HCT116 (cell line): ENCODE measurements at regions not wholly inside any gene's neighbourhood (a gene's known extent, or its start where the extent isn't known, plus 50 kb on each side); places are given as distances from the start of the nearest gene placed in this dataset.

Source experiments
- ATAC-seq: fragments of 200-7000 bp; cut with Tn5 transposase; 2 replicates; pipeline ENCODE4 v1.9.1; 2020; ENCODE audit warnings: mild to moderate bottlenecking, moderate library complexity
- BruUV-seq: library from RNA; stranded (reverse); fragments of 400-500 nt; replicated peaks from 2 replicates; lab custom pipeline; 2021; lab: Mats Ljungman, UMichigan
- CTCF ChIA-PET: fragments of 300-600 bp; sonication (Branson Sonifier 250); formaldehyde crosslinking; loops from one replicate; lab custom pipeline; 2021; ENCODE audit warnings: antibody characterized with exemption; lab: Charles Lee
- POLR2A ChIA-PET: fragments of 300-600, 350-600 bp; sonication (Branson Sonifier 250); formaldehyde crosslinking; loops from one replicate; lab custom pipeline; 2021; ENCODE audit warnings: antibody characterized with exemption; lab: Charles Lee
- RAD21 ChIA-PET, 2 experiments: fragments of 300-600 bp; sonication (Branson Sonifier 250); formaldehyde crosslinking; loops; one replicate each; lab custom pipeline; 2023; ENCODE audit warnings: low total read pairs in 2 of 2; ENCODE audit not compliant: uncharacterized antibody in 2 of 2, unreplicated experiment in 2 of 2, low non-redundant PET in 1 of 2; lab: Charles Lee
- DNase-seq: peaks from one replicate; pipeline ENCODE4 v3.0.0-alpha.2; 2010; ENCODE audit warnings: low read depth, low spot score
- H2AFZ ChIP-seq: fragments of 200-600 bp; shearing (Covaris generic), sonication (generic); 2 replicates; pipeline ENCODE4 v1.6.1; 2017; ENCODE audit warnings: low read depth, mixed run types, mixed read lengths, antibody characterized with exemption, low read length; ENCODE audit not compliant: poor library complexity, severe bottlenecking
- H3K27ac ChIP-seq: 2 replicates; pipeline ENCODE4 v1.5.1; 2012; ENCODE audit warnings: low read depth, low read length
- H3K27me3 ChIP-seq: fragments of 200-600 bp; sonication (generic); 2 replicates; pipeline ENCODE4 v1.6.1; 2016; ENCODE audit warnings: mixed run types, low read length, mixed read lengths; ENCODE audit not compliant: insufficient read depth
- H3K36me3 ChIP-seq, 2 experiments: fragments of 200-500 bp in 1 of 2; fragments of 200-600 bp in 1 of 2; sonication (Bioruptor generic) in 1 of 2; sonication (generic) in 1 of 2; 2 replicates each; pipeline versions ENCODE4 v1.5.1 to v1.6.1; 2014 to 2016; ENCODE audit warnings: low read length in 2 of 2, inconsistent platforms in 1 of 2, mixed read lengths in 1 of 2, mixed run types in 1 of 2; ENCODE audit not compliant: insufficient read depth in 2 of 2, control insufficient read depth in 1 of 2
- H3K4me1 ChIP-seq, 2 experiments: fragments of 200-600 bp in 1 of 2; sonication (generic) in 1 of 2; 2 replicates each; pipeline versions ENCODE4 v1.5.1 to v1.6.1; 2012 to 2017; ENCODE audit warnings: low read length in 2 of 2, inconsistent platforms in 1 of 2, mild to moderate bottlenecking in 1 of 2, mixed read lengths in 1 of 2, mixed run types in 1 of 2, moderate library complexity in 1 of 2; ENCODE audit not compliant: insufficient read depth in 2 of 2, control insufficient read depth in 1 of 2
- H3K4me2 ChIP-seq: fragments of 200-600 bp; sonication (generic); 2 replicates; pipeline ENCODE4 v1.6.1; 2017; ENCODE audit warnings: mixed run types, low read length, mixed read lengths
- H3K4me3 ChIP-seq, 2 experiments: fragments of 200-600 bp in 1 of 2; sonication (generic) in 1 of 2; replicated peaks in 1 of 2; 2 replicates each; pipeline ENCODE4 v1.5.1; 2011 to 2016; ENCODE audit warnings: low read length in 2 of 2, control low read depth in 1 of 2, low read depth in 1 of 2, mild to moderate bottlenecking in 1 of 2, mixed read lengths in 1 of 2, mixed run types in 1 of 2
- H3K79me2 ChIP-seq: fragments of 200-600 bp; sonication (generic); 2 replicates; pipeline ENCODE4 v1.6.1; 2017; ENCODE audit warnings: mild to moderate bottlenecking, mixed run types, low read length, moderate library complexity, mixed read lengths; ENCODE audit not compliant: insufficient read depth
- H3K9ac ChIP-seq: fragments of 200-600 bp; sonication (generic); 2 replicates; pipeline ENCODE4 v1.6.1; 2016; ENCODE audit warnings: low read length, mixed read lengths
- H3K9me2 ChIP-seq: fragments of 200-600 bp; sonication (generic), shearing (Covaris generic); 2 replicates; pipeline ENCODE4 v1.6.1; 2017; ENCODE audit warnings: mixed run types, mild to moderate bottlenecking, moderate library complexity; ENCODE audit not compliant: insufficient read depth
- H3K9me3 ChIP-seq, 2 experiments: fragments of 200-500 bp in 1 of 2; fragments of 200-600 bp in 1 of 2; sonication (Bioruptor generic) in 1 of 2; sonication (generic) in 1 of 2; 2 replicates each; pipeline ENCODE4 v1.6.1; 2014 to 2017; ENCODE audit warnings: low read length in 2 of 2, mixed read lengths in 2 of 2, inconsistent platforms in 1 of 2, low read depth in 1 of 2, mild to moderate bottlenecking in 1 of 2, mixed run types in 1 of 2, moderate library complexity in 1 of 2; ENCODE audit not compliant: control insufficient read depth in 1 of 2, insufficient read depth in 1 of 2
- H4K20me1 ChIP-seq: fragments of 200-600 bp; sonication (generic), shearing (Covaris generic); 2 replicates; pipeline ENCODE4 v1.6.1; 2017; ENCODE audit warnings: mixed run types, mild to moderate bottlenecking, moderate library complexity; ENCODE audit not compliant: insufficient read depth
- ATF3 ChIP-seq: IDR thresholded peaks from 2 replicates; pipeline ENCODE4 v1.6.1; 2012
- CBX3 ChIP-seq: IDR thresholded peaks from 2 replicates; pipeline ENCODE4 v1.6.1; 2012; ENCODE audit warnings: low read depth
- CEBPB ChIP-seq: IDR thresholded peaks from 2 replicates; pipeline ENCODE4 v1.6.1; 2012; ENCODE audit warnings: low read depth
- EGR1 ChIP-seq: IDR thresholded peaks from 2 replicates; pipeline ENCODE4 v1.6.1; 2012; ENCODE audit warnings: low read depth
- ELF1 ChIP-seq: IDR thresholded peaks from 2 replicates; pipeline ENCODE4 v1.6.1; 2012; ENCODE audit warnings: low read depth, borderline replicate concordance
- EZH2 ChIP-seq: fragments of 200-600 bp; sonication (generic); IDR thresholded peaks from 2 replicates; pipeline ENCODE4 v1.6.1; 2017; ENCODE audit warnings: antibody characterized with exemption, mixed run types
- FOSL1 ChIP-seq: IDR thresholded peaks from 2 replicates; pipeline ENCODE4 v1.6.1; 2012; ENCODE audit warnings: low read depth
- JUND ChIP-seq: IDR thresholded peaks from 2 replicates; pipeline ENCODE4 v1.6.1; 2012
- POLR2A ChIP-seq: IDR thresholded peaks from 2 replicates; pipeline ENCODE4 v1.7.0; 2011; ENCODE audit warnings: borderline replicate concordance; ENCODE audit not compliant: insufficient read depth, insufficient read length; ENCODE audit errors: extremely low read depth
- REST ChIP-seq: IDR thresholded peaks from 2 replicates; pipeline ENCODE4 v1.6.1; 2012; ENCODE audit warnings: low read depth
- SRF ChIP-seq: IDR thresholded peaks from 2 replicates; pipeline ENCODE4 v1.6.1; 2012; ENCODE audit warnings: low read depth
- YY1 ChIP-seq: IDR thresholded peaks from 2 replicates; pipeline ENCODE4 v1.6.1; 2011; ENCODE audit warnings: low read length, low read depth, moderate library complexity, mild to moderate bottlenecking; ENCODE audit not compliant: insufficient replicate concordance; ENCODE audit errors: extremely low read depth
- ZBTB33 ChIP-seq: IDR thresholded peaks from 2 replicates; pipeline ENCODE4 v1.6.1; 2011; ENCODE audit warnings: mild to moderate bottlenecking, low read length, moderate library complexity; ENCODE audit not compliant: insufficient replicate concordance; ENCODE audit errors: extremely low read depth
- intact Hi-C: fragments of 100-400 bp; cut with micrococcal nuclease; formaldehyde crosslinking; loops from 2 replicates; pipeline ENCODE4 v1.10.0; 2022

GRCh38 chr11:91932151-91932821 is 292.3 kb upstream of the FAT3 start:
- Histone ChIP-seq H3K27me3 (no peaks in the 10 kb centered on the region), H4K20me1 (no peaks in the 10 kb centered on the region), H3K4me2 (no peak overlapping the region), H2AFZ (no peak overlapping the region), H3K9me2 (no peaks in the 10 kb centered on the region), H3K36me3 (no peaks in the 10 kb centered on the region), H3K9ac (no peak overlapping the region), H3K4me1 (no peaks in the 10 kb centered on the region), H3K4me3 (no peak overlapping the region), H3K79me2 (no peaks in the 10 kb centered on the region), H3K27ac (no peak overlapping the region), H3K9me3 (peaks cover 4 to 29% of the 10 kb centered on the region in 2 experiments; a peak in 2 of 4 replicates)
- RAD21 ChIA-PET, result no interaction called here
- intact Hi-C loops, result no loop called here
- CTCF ChIA-PET, result no interaction called here
- POLR2A ChIA-PET, result no interaction called here
- ATAC-seq (no peak), DNase-seq (no peak)
- TF ChIP-seq ATF3, result no peak
- no peak for TF ChIP-seq EGR1
- TF ChIP-seq REST, result no peak
- TF ChIP-seq CEBPB, result no peak
- TF ChIP-seq ZBTB33, result no peak
- no peak for TF ChIP-seq JUND
- no peak for TF ChIP-seq FOSL1
- no peak for TF ChIP-seq YY1
- no peak for TF ChIP-seq CBX3
- no peak for TF ChIP-seq EZH2
- TF ChIP-seq ELF1, result no peak
- no peak for TF ChIP-seq POLR2A
- TF ChIP-seq SRF, result no peak
- no TSS peak for BruUV-seq
